ENCODE measurements at regions not wholly inside any gene's neighbourhood (a gene's known extent, or its start where the extent isn't known, plus 50 kb on each side); places are given as distances from the start of the nearest gene placed in this dataset.

GRCh38 chr15:92332125-92332899 is 61.4 kb upstream of the ST8SIA2 start:
- no peaks in the 10 kb centered on the region for H3K4me1 ChIP-seq (ENCODE audit: control insufficient read depth in 2 of 2, insufficient read depth in 2 of 2, low read length in 2 of 2)
- H3K27ac ChIP-seq (ENCODE audit: low read depth in 1 of 2, low read length in 1 of 2), result no peak overlapping the region
- DNase-seq (ENCODE audit: low read depth in 6 of 9, low spot score in 9 of 9), result no peak
- no peaks in the 10 kb centered on the region for H3K36me3 ChIP-seq (ENCODE audit: control insufficient read depth in 2 of 2, insufficient read depth in 2 of 2, low read length in 1 of 2)
- H3K27me3 ChIP-seq (ENCODE audit: control insufficient read depth in 2 of 2, insufficient read depth in 1 of 2, low read length in 1 of 2), result no peaks in the 10 kb centered on the region
- 94% methylated on average over 6 of the region's 6 CpGs for WGBS
- no peaks in the 10 kb centered on the region for H3K9me3 ChIP-seq (ENCODE audit: control insufficient read depth in 2 of 2, insufficient read depth in 1 of 2, low read length in 1 of 2)
- no peak overlapping the region for H3K4me3 ChIP-seq (ENCODE audit: low read length in 2 of 2)

- H3K36me3 ChIP-seq (ENCODE audit: control insufficient read depth in 2 of 2, insufficient read depth in 2 of 2, low read length in 1 of 2), result no peaks in the 10 kb centered on the region
- H3K27ac ChIP-seq (ENCODE audit: low read depth in 1 of 2, low read length in 1 of 2), result no peak overlapping the region
- no peaks in the 10 kb centered on the region for H3K9me3 ChIP-seq (ENCODE audit: control insufficient read depth in 2 of 2, insufficient read depth in 1 of 2, low read length in 1 of 2)
- no peak for DNase-seq (ENCODE audit: low read depth in 6 of 9, low spot score in 9 of 9)
- no peak overlapping the region for H3K4me3 ChIP-seq (ENCODE audit: low read length in 2 of 2)
- no peaks in the 10 kb centered on the region for H3K27me3 ChIP-seq (ENCODE audit: control insufficient read depth in 2 of 2, insufficient read depth in 1 of 2, low read length in 1 of 2)
- 71% methylated on average over 2 of the region's 2 CpGs for WGBS
- H3K4me1 ChIP-seq (ENCODE audit: control insufficient read depth in 2 of 2, insufficient read depth in 2 of 2, low read length in 2 of 2), result no peaks in the 10 kb centered on the region
Measured at GRCh38 chr15:92333709-92334108, 60.0 kb upstream of the ST8SIA2 start.

GRCh38 chr15:92336419-92336987 is 57.2 kb upstream of the ST8SIA2 start:
- WGBS, result 75% methylated on average over 2 of the region's 2 CpGs
- H3K4me3 ChIP-seq (ENCODE audit: low read length in 2 of 2), result no peak overlapping the region

GRCh38 chr15:92339361-92339760 is 54.3 kb upstream of the ST8SIA2 start:
- Histone ChIP-seq H3K27ac (ENCODE audit: low read depth in 1 of 2, low read length in 1 of 2) (no peak overlapping the region), H3K4me3 (ENCODE audit: low read length in 2 of 2) (no peak overlapping the region), H3K9me3 (ENCODE audit: control insufficient read depth in 2 of 2, insufficient read depth in 1 of 2, low read length in 1 of 2) (no peaks in the 10 kb centered on the region), H3K27me3 (ENCODE audit: control insufficient read depth in 2 of 2, insufficient read depth in 1 of 2, low read length in 1 of 2) (peaks cover 0 to 12% of the 10 kb centered on the region in 2 donors), H3K36me3 (ENCODE audit: control insufficient read depth in 2 of 2, insufficient read depth in 2 of 2, low read length in 1 of 2) (no peaks in the 10 kb centered on the region), H3K4me1 (ENCODE audit: control insufficient read depth in 2 of 2, insufficient read depth in 2 of 2, low read length in 2 of 2) (no peaks in the 10 kb centered on the region)
- WGBS, result 98% methylated on average over 3 of the region's 3 CpGs
- DNase-seq (ENCODE audit: low read depth in 6 of 9, low spot score in 9 of 9), result no peak

More at GRCh38 chr15:92336419-92336987, 57.2 kb upstream of the ST8SIA2 start:
- H3K36me3 ChIP-seq (ENCODE audit: control insufficient read depth in 2 of 2, insufficient read depth in 2 of 2, low read length in 1 of 2), result no peaks in the 10 kb centered on the region
- DNase-seq (ENCODE audit: low read depth in 6 of 9, low spot score in 9 of 9), result no peak
- no peaks in the 10 kb centered on the region for H3K9me3 ChIP-seq (ENCODE audit: control insufficient read depth in 2 of 2, insufficient read depth in 1 of 2, low read length in 1 of 2)
- H3K4me1 ChIP-seq (ENCODE audit: control insufficient read depth in 2 of 2, insufficient read depth in 2 of 2, low read length in 2 of 2), result no peaks in the 10 kb centered on the region
- no peak overlapping the region for H3K27ac ChIP-seq (ENCODE audit: low read depth in 1 of 2, low read length in 1 of 2)
- H3K27me3 ChIP-seq (ENCODE audit: control insufficient read depth in 2 of 2, insufficient read depth in 1 of 2, low read length in 1 of 2), result no peaks in the 10 kb centered on the region

Data from thymus (tissue), 11 donors.